GM21515 (cell line): ENCODE measurements at regions not wholly inside any gene's neighbourhood (a gene's known extent, or its start where the extent isn't known, plus 50 kb on each side); places are given as distances from the start of the nearest gene placed in this dataset.
A peak's percentile ranks its signal among the peaks of the same experiment; 100 is the strongest.

Experiments used
- ATAC-seq: cut with Tn5 transposase; IDR thresholded peaks from one replicate; pipeline ENCODE4 v1.9.1; 2021; ENCODE audit not compliant: unreplicated experiment

- ATAC-seq, result no peak
These were observed 297.3 kb downstream of the MAF start for GRCh38 chr16:79303206-79303605.

GRCh38 chr16:79302731-79303130, 297.8 kb downstream of the MAF start:
- ATAC-seq, result no peak

GRCh38 chr16:79301051-79301450, 299.5 kb downstream of the MAF start:
- no peak for ATAC-seq

DNA sequence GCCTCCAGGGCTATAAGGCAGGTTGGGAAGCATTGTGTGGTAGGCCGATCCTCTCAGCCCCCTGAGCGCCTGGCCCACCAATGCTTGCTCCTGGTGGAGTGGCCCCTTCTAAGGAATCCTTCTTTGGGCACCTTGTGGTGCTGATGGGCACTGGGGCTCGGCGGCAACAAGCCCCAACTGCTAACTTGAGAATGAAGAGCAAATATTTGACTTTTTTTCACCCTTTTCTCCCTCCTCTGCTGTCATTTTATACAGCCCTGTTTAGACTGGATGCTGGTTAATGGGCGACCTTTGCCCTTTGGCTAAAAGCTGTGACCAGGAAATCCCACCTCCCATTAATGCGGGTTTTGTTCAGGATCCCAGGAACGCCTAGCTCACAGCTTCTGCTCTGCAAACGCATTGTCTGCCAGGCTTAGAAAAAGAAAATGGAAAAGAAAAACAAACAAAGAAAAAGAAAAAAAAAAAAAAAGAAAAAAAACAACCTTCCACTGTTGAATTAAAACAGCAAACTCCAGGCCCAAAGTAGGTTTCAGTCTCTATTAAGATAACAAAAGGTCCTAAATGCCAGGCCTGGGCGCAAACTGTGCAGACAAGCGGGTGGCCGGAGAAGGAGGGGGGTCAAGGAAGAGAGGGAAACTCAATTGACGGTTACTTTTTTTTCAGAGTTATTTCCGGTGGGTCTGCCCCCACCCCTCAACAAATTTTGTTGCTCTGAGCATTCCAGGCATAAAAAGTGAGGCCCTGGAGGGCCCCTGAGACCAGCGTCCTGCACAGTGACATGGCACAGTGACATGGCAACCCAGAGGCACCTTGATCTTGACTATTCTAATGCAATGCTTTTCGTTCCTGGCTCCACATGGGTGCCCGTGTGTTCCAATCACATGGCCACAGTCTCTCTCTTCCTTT, 301.4 kb downstream of the MAF start:
- no peak for ATAC-seq

DNA sequence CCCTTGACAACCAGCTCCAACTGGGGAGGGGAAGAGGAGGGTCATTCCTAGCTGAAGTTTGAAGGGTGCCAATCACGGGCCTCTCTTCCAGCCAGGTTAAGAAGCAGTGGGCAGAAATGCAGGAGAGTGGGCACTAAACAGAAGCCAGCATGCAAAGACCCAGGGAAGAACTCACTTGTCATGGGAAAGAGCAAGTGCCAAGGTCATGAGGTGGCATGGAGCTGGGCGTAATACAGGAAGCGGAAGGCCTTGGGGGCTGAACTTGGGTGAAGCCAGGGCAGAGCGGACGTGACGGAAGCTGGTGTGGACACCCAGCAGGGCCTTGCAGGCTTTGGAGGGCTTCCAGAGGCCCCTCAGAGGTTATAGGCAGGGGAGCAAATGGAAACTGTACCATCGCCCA, 302.1 kb downstream of the MAF start:
- no peak for ATAC-seq

DNA sequence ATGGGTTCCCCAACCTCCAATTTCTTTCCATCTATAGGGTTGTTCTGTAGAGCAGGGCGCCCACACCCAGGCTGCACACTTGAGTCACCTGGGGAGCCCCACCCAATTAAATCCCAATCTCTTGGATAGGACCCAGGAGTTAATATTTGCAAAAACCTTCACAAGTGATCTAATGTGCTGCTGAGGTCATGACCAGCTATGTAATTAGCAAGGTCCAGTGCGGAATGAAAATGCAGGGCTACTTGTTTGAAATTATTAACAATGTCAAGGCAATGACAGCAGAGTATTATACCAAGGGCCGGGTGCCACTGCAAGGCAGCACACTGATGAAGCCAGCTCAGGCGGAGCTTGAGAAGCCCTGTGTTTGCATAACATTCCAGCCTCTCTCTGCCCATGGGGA, 302.7 kb downstream of the MAF start:
- no peak for ATAC-seq

DNA sequence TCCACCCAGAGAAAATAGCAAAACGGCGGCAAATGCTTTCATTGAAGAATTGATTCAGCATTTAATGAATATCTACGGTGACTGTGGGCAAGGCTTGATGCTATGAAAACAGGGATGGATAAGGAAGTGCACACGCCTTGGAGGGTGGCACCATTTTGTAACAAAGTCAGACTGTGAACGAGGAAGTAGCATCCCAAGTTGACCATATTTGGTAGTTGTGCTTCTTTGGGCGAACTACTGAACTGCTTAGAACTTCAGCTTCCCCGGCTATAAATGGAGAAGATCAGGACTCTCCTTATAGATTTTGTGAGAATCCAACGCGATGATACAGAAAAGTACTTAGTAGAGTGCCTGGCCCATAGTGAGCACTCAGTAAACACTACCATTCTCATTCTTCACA, 303.2 kb downstream of the MAF start:
- no peak for ATAC-seq

DNA sequence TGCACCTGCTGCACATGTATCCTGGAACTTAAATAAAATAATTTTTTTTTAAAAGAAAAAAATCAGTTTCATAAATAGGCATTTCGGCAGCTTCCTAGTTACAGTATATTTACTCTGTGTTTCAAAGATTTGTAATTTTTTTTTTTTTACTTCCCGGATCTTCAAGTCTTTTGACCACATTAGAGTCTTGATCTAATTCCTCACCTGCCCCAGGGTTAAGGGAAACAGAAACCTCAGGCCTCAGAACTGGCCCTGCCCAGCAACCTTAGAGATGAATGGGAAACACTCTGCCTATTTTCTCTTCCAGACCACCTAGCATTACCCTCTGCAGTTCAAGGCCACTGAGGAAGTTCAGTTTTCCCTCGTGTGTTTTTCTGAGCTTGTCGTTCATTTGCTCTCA, 304.0 kb downstream of the MAF start:
- no peak for ATAC-seq

- no peak for ATAC-seq
These were observed 304.8 kb downstream of the MAF start for GRCh38 chr16:79295746-79296145.

DNA sequence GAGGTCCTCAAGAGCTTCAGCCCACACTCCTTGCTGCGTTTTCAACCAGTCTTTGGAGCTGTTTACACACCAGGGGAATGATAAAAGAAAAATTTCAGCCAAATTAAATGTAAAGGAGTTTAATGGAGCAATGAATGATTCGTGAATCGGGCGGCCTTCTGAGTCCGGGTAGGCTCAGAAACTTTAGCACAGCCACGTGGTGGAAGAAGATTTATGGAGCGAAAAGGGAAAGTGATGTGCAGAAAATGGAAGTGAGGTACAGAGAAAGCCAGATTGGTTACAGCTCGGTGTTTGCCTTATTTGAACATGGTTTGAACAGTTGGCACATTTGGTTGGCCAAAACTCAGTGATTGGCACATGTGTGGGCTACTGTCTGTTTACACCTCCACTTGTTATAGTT, 305.4 kb downstream of the MAF start:
- no peak for ATAC-seq

- no peak for ATAC-seq
These were observed 306.0 kb downstream of the MAF start for GRCh38 chr16:79294568-79294967.

GRCh38 chr16:79293836-79294460, 306.6 kb downstream of the MAF start:
- ATAC-seq, result no peak

- ATAC-seq, result no peak
These were observed 312.5 kb downstream of the MAF start for GRCh38 chr16:79288066-79288465.

GRCh38 chr16:79287424-79287917, 313.1 kb downstream of the MAF start:
- ATAC-seq, result peak; percentile 30

DNA sequence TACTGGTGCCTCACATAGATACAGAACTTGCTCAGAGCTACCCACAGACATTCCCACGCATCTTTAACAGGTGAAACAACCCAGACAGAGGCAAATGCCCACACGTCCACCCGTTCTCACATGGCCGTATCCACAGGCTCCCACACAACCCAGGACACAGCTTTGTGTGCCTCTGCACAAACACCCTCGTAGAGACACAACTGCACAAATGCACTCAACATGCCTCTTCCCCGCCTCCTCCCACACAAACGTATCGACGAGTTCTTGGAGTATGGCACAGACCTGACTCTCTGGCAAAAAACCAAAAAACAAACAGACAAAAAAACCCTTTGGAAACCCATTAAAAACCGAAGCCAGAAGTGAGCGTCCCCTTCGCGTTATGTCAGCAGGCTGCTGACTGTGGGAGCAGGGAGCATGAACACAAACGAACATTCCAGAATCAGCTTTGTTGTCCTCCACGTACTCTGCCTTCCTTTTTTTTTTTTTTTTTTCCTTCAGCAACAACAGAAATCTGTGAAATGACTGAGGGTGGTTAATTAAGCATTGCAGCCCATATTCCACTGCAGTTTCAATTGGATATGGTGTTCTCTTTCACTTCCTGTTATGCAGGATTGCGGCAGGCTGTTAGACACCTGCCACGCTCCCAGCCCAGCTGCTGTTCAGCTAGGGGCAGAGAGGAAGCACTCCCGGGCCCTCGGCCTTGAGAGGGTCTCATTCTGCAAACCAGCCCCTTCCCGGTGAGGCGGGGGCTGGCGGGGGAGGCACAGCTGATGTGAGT, 313.7 kb downstream of the MAF start:
- peak; percentile 93 for ATAC-seq

DNA sequence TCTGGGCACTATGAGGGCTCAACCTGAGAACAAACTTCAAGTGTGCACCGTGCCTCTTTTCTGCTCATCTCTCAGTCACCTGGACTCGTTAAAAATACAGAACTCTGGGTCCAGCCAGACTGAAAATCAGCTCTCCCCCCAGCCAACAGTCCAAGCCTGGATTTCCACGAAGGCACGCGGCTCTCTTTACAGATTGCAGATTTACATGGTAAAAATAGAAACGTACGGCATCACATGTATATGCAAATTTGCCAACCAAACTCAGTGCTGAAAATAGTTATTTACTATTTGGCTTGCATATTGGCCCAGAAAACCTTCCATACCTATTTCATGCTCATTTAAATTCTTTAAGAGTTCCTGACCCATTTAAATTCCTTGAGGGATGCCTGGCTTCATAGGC, 315.8 kb downstream of the MAF start:
- ATAC-seq, result no peak

DNA sequence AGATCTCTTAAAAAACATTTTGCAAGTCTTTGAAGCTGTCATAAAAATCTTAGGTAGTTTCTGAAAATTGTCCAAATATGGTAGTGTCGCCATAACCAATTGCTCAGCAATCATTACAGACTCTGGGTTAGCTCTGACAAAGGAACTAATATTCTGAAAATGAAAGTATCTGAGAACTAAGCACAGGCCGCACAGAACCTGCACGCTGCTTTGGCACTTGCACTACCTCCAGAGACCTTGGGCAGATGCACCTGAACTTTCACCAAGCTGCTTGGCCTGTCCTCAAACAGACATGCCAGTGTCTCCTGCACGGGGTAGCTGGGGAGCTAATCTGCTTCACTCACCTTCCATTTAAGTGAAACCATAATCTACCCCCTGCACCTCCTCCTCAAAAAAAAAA, 317.0 kb downstream of the MAF start:
- peak; percentile 42 for ATAC-seq

DNA sequence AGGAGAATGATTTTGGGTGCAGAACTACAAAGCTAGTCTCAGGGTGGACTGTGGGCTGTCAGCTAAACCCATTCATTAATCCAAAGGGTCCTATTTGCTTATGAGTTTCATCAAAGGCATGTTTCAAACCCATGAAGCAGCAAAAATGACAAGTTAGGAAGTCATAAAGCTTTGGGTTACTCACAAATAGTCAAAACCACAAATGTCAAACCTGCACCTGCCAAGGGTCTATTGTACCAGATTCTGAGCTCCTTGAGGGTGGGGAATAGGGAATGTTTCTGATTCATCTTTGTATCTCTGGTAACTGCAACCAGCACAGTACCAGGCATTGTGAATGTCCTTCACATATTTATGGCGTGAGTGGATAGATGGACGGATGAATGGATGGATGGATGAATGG, 317.7 kb downstream of the MAF start:
- ATAC-seq, result no peak

DNA sequence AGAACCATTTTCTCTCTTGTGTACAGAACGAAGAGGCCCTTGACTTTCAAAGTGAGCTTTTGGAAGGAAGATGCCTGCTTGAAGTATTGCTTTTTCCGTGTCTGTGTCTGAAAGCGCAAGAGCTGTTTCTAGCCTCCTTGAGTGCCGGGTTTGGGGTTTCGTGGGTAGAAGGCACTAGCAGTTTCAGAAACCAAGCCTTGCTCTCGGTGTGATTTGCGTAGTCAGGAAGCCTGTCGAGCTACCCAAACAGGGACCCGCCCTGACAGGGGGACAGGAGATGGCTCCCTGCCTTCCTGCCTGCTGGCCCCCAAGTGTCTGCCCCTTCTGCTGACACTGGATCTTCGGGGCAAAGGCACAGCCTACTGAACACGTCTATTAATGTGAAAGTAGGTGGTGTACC, 322.0 kb downstream of the MAF start:
- peak; percentile 90 for ATAC-seq

DNA sequence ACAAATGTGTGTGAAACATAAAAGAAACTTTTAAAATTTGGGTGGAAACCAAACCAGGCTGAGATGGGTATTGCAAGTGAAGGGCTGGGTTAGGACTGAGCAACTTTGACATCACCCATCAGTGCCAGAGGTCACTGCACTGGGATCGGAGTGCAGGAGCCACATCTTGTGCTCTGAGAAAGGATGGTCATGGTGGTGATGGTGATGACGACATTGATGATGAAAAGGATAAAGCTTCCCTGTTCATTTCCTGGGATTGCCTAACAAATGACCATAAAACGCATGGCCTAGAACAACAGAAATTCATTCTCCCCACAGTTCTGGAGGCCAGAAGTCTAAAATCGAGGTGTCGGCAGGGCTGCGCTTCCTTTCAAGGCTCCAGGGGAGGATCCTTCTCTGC, 324.0 kb downstream of the MAF start:
- no peak for ATAC-seq

- ATAC-seq, result no peak
These were observed 326.3 kb downstream of the MAF start for GRCh38 chr16:79274264-79274663.

GRCh38 chr16:79272141-79272577, 328.4 kb downstream of the MAF start:
- no peak for ATAC-seq
